Upper lobe of left lung (tissue), 6 donors: ENCODE measurements at regions not wholly inside any gene's neighbourhood (a gene's known extent, or its start where the extent isn't known, plus 50 kb on each side); places are given as distances from the start of the nearest gene placed in this dataset.
"Not testable (repeated sequence)": the region's sequence is repeated elsewhere in the genome, so short reads cannot be mapped to it uniquely, and the experiment has no call there.

Experiments
- ATAC-seq, 2 donors: fragments of 200-7000 bp; cut with Tn5 transposase; one replicate each; pipeline ENCODE4 v1.9.1; 2022; ENCODE audit warnings: mild to moderate bottlenecking in 2 of 2, moderate library complexity in 2 of 2; ENCODE audit not compliant: low FRiP score in 2 of 2
- DNase-seq, 2 donors: peaks; one replicate each; pipeline ENCODE4 v3.0.0-alpha.2; 2019 to 2020
- H3K27ac ChIP-seq, 4 donors: fragments of 200-600 bp; sonication (generic); one replicate each; pipeline ENCODE4 v1.5.1; 2016 to 2019
- H3K27me3 ChIP-seq, 4 donors: fragments of 200-600 bp; sonication (generic); one replicate each; pipeline ENCODE4 v1.5.1; 2017 to 2019
- H3K36me3 ChIP-seq, 4 donors: fragments of 200-600 bp; sonication (generic); one replicate each; pipeline ENCODE4 v1.5.1; 2016 to 2019
- H3K4me1 ChIP-seq, 4 donors: fragments of 200-600 bp; sonication (generic); one replicate each; pipeline ENCODE4 v1.5.1; 2018 to 2019
- H3K4me3 ChIP-seq, 4 donors: fragments of 200-600 bp; sonication (generic); one replicate each; pipeline ENCODE4 v1.5.1; 2017 to 2019; ENCODE audit warnings: mild to moderate bottlenecking in 2 of 4, moderate library complexity in 1 of 4
- H3K9me3 ChIP-seq, 4 donors: fragments of 200-600 bp; sonication (generic); one replicate each; pipeline ENCODE4 v1.5.1; 2018 to 2019
- EP300 ChIP-seq, 4 donors: sonication (generic); formaldehyde crosslinking; IDR thresholded peaks; one replicate each; pipeline ENCODE4 v1.5.1; 2017; ENCODE audit warnings: antibody characterized with exemption in 4 of 4, control low read depth in 2 of 4
- POLR2A ChIP-seq, 4 donors: fragments of 450-650 bp; IDR thresholded peaks; one replicate each; pipeline ENCODE4 v1.5.1; 2016 to 2017; ENCODE audit warnings: antibody characterized with exemption in 4 of 4, mild to moderate bottlenecking in 2 of 4
- POLR2AphosphoS5 ChIP-seq, 2 donors: sonication (generic); formaldehyde crosslinking; IDR thresholded peaks; one replicate each; pipeline ENCODE4 v1.5.1; 2017; ENCODE audit warnings: antibody characterized with exemption in 2 of 2
- WGBS, 2 donors: methylation state at CpG; one replicate each; pipeline ENCODE4 v1.1.5; 2017 to 2018; 5-methylcytosine and 5-hydroxymethylcytosine counted together
- TF ChIP-seq, protein P1 (sequence below), 6 experiments: fragments of 450-650 bp in 4 of 6; fragments of 200-600 bp in 2 of 6; sonication (generic) in 2 of 6; IDR thresholded peaks; one replicate each; pipeline ENCODE4 v1.5.1; 2016 to 2019; ENCODE audit warnings: antibody characterized with exemption in 6 of 6
- donor health status: DM: no; HTN: no; CAD: no; lungs with moderate emphysema.
- donor health status: DM: no; HTN: yes; CAD: no; lungs with severe emphysema.

DNA sequence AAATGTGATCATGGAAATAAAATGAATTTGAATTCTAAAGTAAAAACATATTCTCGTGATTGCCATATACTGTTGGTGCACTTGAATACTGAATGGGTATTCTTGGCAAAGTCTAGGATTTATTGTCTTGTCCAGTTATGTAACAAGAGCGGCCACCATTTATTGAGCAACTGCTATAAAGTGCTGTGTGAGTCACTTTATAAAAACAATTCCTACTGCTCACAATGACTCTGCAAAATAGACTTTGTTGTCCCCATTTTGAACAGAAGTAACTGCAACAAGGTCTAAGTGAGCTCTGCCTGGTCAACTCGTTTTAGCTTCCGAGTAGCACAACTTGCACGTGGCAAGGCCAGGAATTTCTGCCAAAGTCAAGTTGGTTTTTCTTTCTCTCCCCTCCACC, 995.6 kb upstream of the FANCL start:
- Histone ChIP-seq H3K27me3 (no peaks in the 10 kb centered on the region), H3K27ac (no peak overlapping the region), H3K4me3 (no peak overlapping the region), H3K4me1 (no peaks in the 10 kb centered on the region), H3K36me3 (no peaks in the 10 kb centered on the region), H3K9me3 (no peaks in the 10 kb centered on the region)
- no peak for TF ChIP-seq POLR2AphosphoS5 (IDR thresholded peaks at IDR 0.05)
- DNase-seq (no peak), ATAC-seq (no peak)
- 87 to 90% methylated on average over 5 of the region's 5 CpGs for WGBS, 2 donors

DNA sequence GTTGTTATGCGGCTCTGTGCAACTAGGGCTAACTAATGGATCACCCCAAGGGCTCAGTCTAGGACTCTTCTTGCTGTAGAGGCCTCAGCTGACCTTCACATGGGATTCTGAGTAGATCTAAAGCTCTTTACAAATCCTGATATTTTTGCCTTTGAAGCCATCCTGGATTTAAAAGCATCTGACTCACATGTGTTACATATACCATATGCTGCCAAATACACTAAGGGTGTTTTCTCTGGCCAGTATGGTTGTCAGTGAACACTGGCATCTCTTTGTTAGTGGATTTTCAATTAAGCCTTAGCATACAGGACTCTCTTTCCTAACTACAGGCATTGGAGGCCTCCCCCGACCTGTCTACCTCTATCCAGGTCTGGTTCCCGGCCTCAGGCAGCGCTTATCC, 992.8 kb upstream of the FANCL start:
- H3K27me3 ChIP-seq: no peaks in the 10 kb centered on the region
- 94 to 95% methylated on average over 4 of the region's 4 CpGs for WGBS, 2 donors
- H3K9me3 ChIP-seq: no peaks in the 10 kb centered on the region
- no peak overlapping the region for H3K4me3 ChIP-seq
- H3K36me3 ChIP-seq: no peaks in the 10 kb centered on the region
- TF ChIP-seq EP300 (IDR thresholded peaks at IDR 0.05) (no peak), POLR2AphosphoS5 (IDR thresholded peaks at IDR 0.05) (no peak), POLR2A (IDR thresholded peaks at IDR 0.05) (no peak)
- TF ChIP-seq, protein P1, sequence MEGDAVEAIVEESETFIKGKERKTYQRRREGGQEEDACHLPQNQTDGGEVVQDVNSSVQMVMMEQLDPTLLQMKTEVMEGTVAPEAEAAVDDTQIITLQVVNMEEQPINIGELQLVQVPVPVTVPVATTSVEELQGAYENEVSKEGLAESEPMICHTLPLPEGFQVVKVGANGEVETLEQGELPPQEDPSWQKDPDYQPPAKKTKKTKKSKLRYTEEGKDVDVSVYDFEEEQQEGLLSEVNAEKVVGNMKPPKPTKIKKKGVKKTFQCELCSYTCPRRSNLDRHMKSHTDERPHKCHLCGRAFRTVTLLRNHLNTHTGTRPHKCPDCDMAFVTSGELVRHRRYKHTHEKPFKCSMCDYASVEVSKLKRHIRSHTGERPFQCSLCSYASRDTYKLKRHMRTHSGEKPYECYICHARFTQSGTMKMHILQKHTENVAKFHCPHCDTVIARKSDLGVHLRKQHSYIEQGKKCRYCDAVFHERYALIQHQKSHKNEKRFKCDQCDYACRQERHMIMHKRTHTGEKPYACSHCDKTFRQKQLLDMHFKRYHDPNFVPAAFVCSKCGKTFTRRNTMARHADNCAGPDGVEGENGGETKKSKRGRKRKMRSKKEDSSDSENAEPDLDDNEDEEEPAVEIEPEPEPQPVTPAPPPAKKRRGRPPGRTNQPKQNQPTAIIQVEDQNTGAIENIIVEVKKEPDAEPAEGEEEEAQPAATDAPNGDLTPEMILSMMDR (IDR thresholded peaks at IDR 0.05): no peak
- no peaks in the 10 kb centered on the region for H3K4me1 ChIP-seq
- DNase-seq (no peak), ATAC-seq (no peak)
- H3K27ac ChIP-seq: no peak overlapping the region

DNA sequence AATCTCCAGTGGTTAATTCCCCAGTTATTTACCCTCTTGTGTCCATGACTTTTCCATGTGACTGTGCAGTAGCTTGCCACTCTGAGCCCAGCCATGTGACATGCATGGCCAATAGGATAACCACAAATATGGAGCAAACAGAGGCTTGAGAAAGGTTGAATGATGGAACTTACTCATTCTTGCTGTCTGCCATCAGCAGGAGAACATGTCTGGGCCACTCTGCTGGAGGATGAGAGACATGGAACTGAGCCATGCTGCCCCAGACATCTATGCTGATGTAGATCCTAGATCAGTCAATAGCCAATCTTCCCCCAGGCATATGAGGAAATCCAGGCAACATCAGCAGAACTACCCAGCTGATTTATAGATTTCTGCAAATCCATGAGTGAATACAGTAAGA, 992.3 kb upstream of the FANCL start:
- Histone ChIP-seq H3K4me3 (no peak overlapping the region), H3K27me3 (no peaks in the 10 kb centered on the region), H3K27ac (no peak overlapping the region), H3K9me3 (no peaks in the 10 kb centered on the region), H3K4me1 (no peaks in the 10 kb centered on the region), H3K36me3 (no peaks in the 10 kb centered on the region)
- ATAC-seq (no peak), DNase-seq (no peak)
- TF ChIP-seq POLR2AphosphoS5 (IDR thresholded peaks at IDR 0.05) (no peak), POLR2A (IDR thresholded peaks at IDR 0.05) (no peak), EP300 (IDR thresholded peaks at IDR 0.05) (no peak)
- TF ChIP-seq, protein P1 (IDR thresholded peaks at IDR 0.05): no peak

DNA sequence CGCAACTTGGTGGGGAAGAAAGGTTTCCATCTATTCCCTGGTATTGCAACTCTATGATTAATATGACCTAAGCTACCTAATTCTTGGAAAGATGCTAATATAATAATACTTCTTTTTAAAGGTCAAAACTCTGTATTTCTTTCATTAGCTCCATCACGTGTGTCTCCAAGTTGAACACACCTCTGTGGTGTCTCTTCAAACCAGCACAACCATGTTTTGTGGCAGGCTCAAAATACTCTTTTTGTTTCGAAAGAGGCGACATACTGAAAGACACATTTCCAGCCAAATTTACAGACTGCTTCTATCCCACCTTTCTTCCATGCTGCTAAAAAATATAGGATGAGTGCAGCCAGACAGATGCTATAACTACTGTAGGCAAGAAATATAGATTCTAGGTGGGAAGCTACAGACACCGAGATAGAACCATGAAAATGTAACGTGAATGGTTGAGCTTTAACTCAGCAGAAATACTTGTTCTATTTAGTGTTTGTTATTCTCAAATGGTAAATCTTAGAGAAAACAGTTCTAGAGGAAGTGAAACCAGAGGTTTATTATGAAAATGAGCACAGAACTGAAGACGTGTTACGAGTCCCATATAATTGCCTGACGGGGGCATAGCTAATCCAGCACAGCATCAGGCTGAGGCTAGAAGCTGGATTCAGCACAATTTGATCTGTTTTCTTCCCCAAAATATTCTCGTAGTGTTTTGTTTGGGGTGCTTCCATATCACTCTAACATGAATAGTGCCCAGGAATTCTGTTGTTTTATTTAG, 991.5 kb upstream of the FANCL start:
- no peaks in the 10 kb centered on the region for H3K27me3 ChIP-seq
- H3K27ac ChIP-seq: no peak overlapping the region
- no peak for TF ChIP-seq POLR2A (IDR thresholded peaks at IDR 0.05)
- TF ChIP-seq POLR2AphosphoS5 (IDR thresholded peaks at IDR 0.05): no peak
- TF ChIP-seq, protein P1 (IDR thresholded peaks at IDR 0.05): no peak
- TF ChIP-seq EP300 (IDR thresholded peaks at IDR 0.05): no peak
- ATAC-seq (no peak), DNase-seq (no peak)
- H3K4me3 ChIP-seq: no peak overlapping the region
- no peaks in the 10 kb centered on the region for H3K4me1 ChIP-seq
- WGBS, 2 donors: 87 to 88% methylated on average over 10 of the region's 10 CpGs
- H3K9me3 ChIP-seq: no peaks in the 10 kb centered on the region
- no peaks in the 10 kb centered on the region for H3K36me3 ChIP-seq

DNA sequence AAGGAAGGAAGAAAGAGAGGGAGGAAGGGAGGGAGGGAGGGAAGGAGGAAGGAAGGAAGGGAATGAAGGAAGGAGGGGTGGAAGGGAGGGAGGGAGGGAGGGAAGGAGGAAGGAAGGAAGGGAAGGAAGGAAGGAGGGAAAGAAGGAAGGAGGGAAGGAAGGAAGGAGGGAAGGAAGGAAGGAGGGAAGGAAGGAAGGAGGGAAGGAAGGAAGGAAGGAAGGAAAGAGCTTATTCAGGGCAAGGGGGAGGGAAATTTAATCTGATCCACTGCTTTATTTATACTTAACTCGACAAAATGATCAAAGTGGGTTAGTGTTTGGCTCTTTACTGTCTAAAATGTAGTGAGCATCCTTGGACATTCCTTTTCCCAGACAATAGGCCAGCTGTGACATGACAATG, 985.2 kb upstream of the FANCL start:
- ATAC-seq, H3K4me1 ChIP-seq, H3K27me3 ChIP-seq, H3K4me3 ChIP-seq, DNase-seq, H3K9me3 ChIP-seq, H3K27ac ChIP-seq, H3K36me3 ChIP-seq: not testable (repeated sequence)
- 66 to 71% methylated on average over 1 of the region's 1 CpG for WGBS, 2 donors

DNA sequence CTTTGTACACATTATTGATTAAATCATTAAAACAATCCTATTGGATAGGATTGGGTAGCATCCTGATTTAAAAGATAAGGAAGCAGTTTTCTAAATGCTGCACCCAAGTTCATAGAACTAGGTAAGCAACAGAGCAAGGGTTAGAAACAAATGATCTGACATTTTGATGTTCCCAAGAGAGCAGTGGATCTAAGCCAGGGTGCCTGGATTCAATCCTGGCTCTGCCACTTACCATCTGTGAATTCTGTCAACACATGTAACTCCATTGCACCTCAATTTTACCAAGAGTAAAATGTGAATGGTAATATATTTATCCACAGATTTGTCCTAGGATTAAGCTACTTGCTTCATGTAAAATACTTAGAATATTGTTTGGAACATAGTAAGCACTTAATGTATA, 982.6 kb upstream of the FANCL start:
- no peaks in the 10 kb centered on the region for H3K9me3 ChIP-seq
- TF ChIP-seq POLR2A (IDR thresholded peaks at IDR 0.05): no peak
- TF ChIP-seq, protein P1 (IDR thresholded peaks at IDR 0.05): no peak
- TF ChIP-seq EP300 (IDR thresholded peaks at IDR 0.05): no peak
- no peak for TF ChIP-seq POLR2AphosphoS5 (IDR thresholded peaks at IDR 0.05)
- H3K4me1 ChIP-seq: no peaks in the 10 kb centered on the region
- H3K27ac ChIP-seq: no peak overlapping the region
- DNase-seq (no peak), ATAC-seq (no peak)
- H3K36me3 ChIP-seq: no peaks in the 10 kb centered on the region
- no peaks in the 10 kb centered on the region for H3K27me3 ChIP-seq
- H3K4me3 ChIP-seq: no peak overlapping the region
